Type B pancreatic cell (in vitro differentiated cells): ENCODE measurements at regions not wholly inside any gene's neighbourhood (a gene's known extent, or its start where the extent isn't known, plus 50 kb on each side); places are given as distances from the start of the nearest gene placed in this dataset.
"Not testable (repeated sequence)": the region's sequence is repeated elsewhere in the genome, so short reads cannot be mapped to it uniquely, and the experiment has no call there.

ENCODE experiments used
- DNase-seq: peaks from one replicate; pipeline ENCODE4 v3.0.0; 2021; ENCODE audit warnings: mixed read lengths; ENCODE audit not compliant: unreplicated experiment; ENCODE audit errors: extremely low spot score
- H3K27ac Mint-ChIP-seq: 2 replicates; pipeline ENCODE4 v1.8.0; 2021; ENCODE audit warnings: mild to moderate bottlenecking, mixed read lengths
- H3K27me3 Mint-ChIP-seq: 2 replicates; pipeline ENCODE4 v1.8.0; 2021; ENCODE audit warnings: mixed read lengths
- H3K36me3 Mint-ChIP-seq: 2 replicates; pipeline ENCODE4 v1.8.0; 2021; ENCODE audit warnings: mixed read lengths
- H3K4me1 Mint-ChIP-seq: one replicate; pipeline ENCODE4 v1.8.0; 2021; ENCODE audit warnings: mixed read lengths; ENCODE audit not compliant: unreplicated experiment
- H3K4me3 Mint-ChIP-seq: 2 replicates; pipeline ENCODE4 v1.8.0; 2021; ENCODE audit warnings: mild to moderate bottlenecking, mixed read lengths
- H3K9me3 Mint-ChIP-seq: 2 replicates; pipeline ENCODE4 v1.8.0; 2021; ENCODE audit warnings: mixed read lengths
- TF ChIP-seq, protein P1 (sequence below): fragments of 200-600 bp; sonication (generic); conservative IDR thresholded peaks from 2 replicates; pipeline ENCODE4 v1.5.0; 2021; ENCODE audit warnings: antibody characterized with exemption, mild to moderate bottlenecking

DNA sequence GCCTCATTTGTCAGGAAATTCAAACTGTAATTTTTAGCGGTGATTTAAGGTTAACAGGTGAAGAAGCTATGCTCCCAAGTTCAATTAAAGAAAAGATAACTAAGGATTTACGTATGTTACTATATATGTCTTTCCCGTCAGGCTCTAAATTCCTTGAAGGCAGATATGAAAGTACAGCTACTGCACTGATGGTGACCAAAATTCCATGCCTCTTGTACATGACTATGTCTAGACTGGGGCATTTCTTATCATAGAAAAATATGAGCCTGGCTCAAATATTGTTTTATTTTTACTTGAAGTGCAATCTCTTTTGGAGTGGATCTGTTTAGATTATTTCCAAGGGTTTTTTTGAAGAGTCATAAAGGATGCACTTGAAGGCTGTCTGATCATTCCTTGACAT, 647.1 kb upstream of the KCNMB2 start:
- H3K4me3 Mint-ChIP-seq = no peak overlapping the region
- H3K36me3 Mint-ChIP-seq = no peaks in the 10 kb centered on the region
- peaks cover 6% of the 10 kb centered on the region for H3K27me3 Mint-ChIP-seq
- H3K9me3 Mint-ChIP-seq = peaks cover 10% of the 10 kb centered on the region
- no peak for DNase-seq
- H3K27ac Mint-ChIP-seq = no peak overlapping the region
- TF ChIP-seq, protein P1, sequence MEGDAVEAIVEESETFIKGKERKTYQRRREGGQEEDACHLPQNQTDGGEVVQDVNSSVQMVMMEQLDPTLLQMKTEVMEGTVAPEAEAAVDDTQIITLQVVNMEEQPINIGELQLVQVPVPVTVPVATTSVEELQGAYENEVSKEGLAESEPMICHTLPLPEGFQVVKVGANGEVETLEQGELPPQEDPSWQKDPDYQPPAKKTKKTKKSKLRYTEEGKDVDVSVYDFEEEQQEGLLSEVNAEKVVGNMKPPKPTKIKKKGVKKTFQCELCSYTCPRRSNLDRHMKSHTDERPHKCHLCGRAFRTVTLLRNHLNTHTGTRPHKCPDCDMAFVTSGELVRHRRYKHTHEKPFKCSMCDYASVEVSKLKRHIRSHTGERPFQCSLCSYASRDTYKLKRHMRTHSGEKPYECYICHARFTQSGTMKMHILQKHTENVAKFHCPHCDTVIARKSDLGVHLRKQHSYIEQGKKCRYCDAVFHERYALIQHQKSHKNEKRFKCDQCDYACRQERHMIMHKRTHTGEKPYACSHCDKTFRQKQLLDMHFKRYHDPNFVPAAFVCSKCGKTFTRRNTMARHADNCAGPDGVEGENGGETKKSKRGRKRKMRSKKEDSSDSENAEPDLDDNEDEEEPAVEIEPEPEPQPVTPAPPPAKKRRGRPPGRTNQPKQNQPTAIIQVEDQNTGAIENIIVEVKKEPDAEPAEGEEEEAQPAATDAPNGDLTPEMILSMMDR = no peak
- peaks cover 7% of the 10 kb centered on the region for H3K4me1 Mint-ChIP-seq

DNA sequence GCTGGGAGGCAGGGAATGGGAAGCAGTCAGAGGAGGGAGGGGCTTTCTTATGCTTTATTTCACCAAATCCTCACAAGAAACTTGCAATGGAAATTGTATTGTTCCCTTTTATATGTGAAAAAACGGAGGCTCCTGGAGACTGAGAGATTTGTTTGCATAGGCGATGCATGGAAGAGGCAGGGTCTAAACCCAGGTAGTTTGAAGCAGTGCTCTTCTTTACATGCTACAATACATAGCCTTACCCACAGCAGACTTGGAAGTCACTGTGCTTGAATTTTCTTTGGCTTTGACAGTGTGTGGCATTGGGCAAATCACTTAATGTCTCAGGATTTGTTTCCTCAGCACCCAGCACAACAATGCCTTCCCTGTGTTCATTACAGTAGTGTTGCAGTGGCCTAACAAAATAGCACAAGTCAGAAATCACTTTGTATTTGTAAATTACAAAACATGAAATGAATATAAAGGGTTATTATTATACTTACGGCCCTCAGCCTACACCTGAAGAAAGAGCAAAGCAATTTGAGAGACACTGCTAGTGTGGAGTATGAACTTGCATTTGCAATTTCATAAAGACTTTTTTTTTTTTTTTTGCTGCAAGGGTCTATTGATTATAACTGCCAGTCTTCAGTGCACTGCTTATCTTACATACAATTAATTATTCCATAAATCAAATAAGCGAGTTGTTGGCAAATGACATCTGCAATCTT, 646.4 kb upstream of the KCNMB2 start:
- Mint-ChIP-seq H3K27me3 (peaks cover 6% of the 10 kb centered on the region), H3K9me3 (peaks cover 10% of the 10 kb centered on the region), H3K36me3 (no peaks in the 10 kb centered on the region), H3K27ac (no peak overlapping the region), H3K4me1 (peaks cover 7% of the 10 kb centered on the region), H3K4me3 (no peak overlapping the region)
- no peak for DNase-seq
- TF ChIP-seq, protein P1 = no peak

DNA sequence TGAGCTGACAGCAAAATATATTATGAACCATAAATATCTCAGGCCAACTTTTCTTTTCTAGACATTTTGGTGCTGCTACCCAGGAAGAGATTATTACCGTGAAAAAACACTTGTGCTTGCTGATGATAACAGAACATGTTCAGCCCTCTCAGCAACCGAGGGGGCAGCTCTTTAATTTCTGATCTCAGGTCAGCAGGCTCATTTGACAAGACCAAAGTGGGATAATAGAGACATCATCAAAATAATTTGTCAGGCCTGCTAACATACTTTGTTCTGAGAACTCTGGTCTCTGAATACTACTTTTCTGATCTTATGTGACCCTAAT, 645.9 kb upstream of the KCNMB2 start:
- Mint-ChIP-seq H3K9me3 (peaks cover 10% of the 10 kb centered on the region), H3K4me3 (no peak overlapping the region), H3K27ac (no peak overlapping the region), H3K36me3 (no peaks in the 10 kb centered on the region), H3K4me1 (peaks cover 7% of the 10 kb centered on the region), H3K27me3 (peaks cover 6% of the 10 kb centered on the region)
- TF ChIP-seq, protein P1 = no peak
- no peak for DNase-seq

DNA sequence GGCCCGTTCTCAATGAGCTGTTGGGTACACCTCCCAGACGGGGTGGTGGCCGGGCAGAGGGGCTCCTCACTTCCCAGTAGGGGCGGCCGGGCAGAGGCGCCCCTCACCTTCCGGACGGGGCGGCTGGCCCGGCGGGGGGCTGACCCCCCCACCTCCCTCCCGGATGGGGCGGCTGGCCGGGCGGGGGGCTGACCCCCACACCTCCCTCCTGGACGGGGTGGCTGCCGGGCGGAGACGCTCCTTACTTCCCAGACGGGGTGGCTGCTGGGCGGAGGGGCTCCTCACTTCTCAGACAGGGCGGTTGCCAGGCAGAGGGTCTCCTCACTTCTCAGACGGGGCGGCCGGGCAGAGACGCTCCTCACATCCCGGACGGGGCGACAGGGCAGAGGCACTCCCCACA, 644.7 kb upstream of the KCNMB2 start:
- peaks cover 10% of the 10 kb centered on the region for H3K9me3 Mint-ChIP-seq
- not testable (repeated sequence) for H3K27me3 Mint-ChIP-seq, H3K4me1 Mint-ChIP-seq, H3K36me3 Mint-ChIP-seq, DNase-seq, H3K4me3 Mint-ChIP-seq, H3K27ac Mint-ChIP-seq

DNA sequence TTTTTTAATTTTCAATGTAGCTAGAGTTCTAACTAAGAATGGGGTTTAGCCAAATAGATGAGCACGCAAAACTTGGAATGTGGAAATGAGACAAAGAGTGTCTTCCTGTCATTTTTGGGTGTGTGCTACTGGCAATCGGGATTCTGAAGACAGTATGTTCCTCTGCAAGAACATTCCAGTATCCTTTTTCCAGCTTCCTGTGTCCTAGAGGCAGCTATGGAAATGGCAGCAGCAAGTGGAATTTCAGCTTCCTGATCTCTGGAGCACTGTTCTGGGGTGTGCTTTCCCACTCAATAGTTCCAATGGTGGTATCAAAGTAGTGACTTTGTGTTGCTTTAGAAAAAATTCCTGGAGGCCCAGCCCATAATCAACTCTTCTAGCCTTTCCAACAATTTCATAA, 642.9 kb upstream of the KCNMB2 start:
- H3K36me3 Mint-ChIP-seq = no peaks in the 10 kb centered on the region
- H3K4me3 Mint-ChIP-seq = no peak overlapping the region
- H3K4me1 Mint-ChIP-seq = peaks cover 7% of the 10 kb centered on the region
- H3K27me3 Mint-ChIP-seq = no peaks in the 10 kb centered on the region
- H3K9me3 Mint-ChIP-seq = peaks cover 16% of the 10 kb centered on the region
- no peak for DNase-seq
- TF ChIP-seq, protein P1 = no peak
- H3K27ac Mint-ChIP-seq = no peak overlapping the region

DNA sequence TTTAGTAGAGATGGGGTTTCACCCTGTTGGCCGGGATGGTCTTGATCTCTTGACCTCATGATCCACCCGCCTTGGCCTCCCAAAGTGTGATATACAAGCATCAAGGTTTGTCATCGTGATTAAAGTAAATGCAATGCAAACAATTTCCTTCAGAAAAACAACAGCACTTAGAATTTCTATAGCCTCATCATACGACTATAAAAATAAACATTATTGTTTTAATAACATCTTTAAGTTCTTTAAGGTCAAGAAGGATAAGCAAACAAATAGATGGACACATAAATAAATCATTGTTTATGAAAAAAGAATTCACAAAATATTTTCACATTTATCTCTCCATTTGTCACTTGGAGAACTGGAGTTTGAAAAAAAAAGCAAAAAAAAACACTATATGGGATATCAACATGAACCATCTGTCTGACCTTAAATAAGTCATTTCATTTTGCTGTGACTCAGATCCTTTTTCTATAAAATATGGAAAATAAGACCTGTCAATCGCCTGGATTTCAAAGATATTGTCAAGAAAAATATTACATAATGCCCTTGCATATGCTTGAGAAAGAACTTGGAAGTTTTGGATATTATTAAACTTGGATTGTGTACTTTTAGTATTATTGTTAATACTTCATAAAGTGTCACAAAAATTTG, 642.0 kb upstream of the KCNMB2 start:
- no peak overlapping the region for H3K4me3 Mint-ChIP-seq

More for the DNA sequence above, 642.0 kb upstream of the KCNMB2 start:
- peaks cover 16% of the 10 kb centered on the region for H3K9me3 Mint-ChIP-seq
- H3K27ac Mint-ChIP-seq = no peak overlapping the region
- H3K27me3 Mint-ChIP-seq = no peaks in the 10 kb centered on the region
- no peaks in the 10 kb centered on the region for H3K36me3 Mint-ChIP-seq
- DNase-seq = no peak
- TF ChIP-seq, protein P1 = no peak
- H3K4me1 Mint-ChIP-seq = peaks cover 7% of the 10 kb centered on the region
